Stimulated activated CD4-positive, alpha-beta T cell treated with anti-CD3 and anti-CD28 coated beads, Interleukin-1b, Interleukin-23, amount 100 ng/mL, for 1 hour (primary cell): ENCODE measurements at regions not wholly inside any gene's neighbourhood (a gene's known extent, or its start where the extent isn't known, plus 50 kb on each side); places are given as distances from the start of the nearest gene placed in this dataset.
A peak's percentile ranks its signal among the peaks of the same experiment; 100 is the strongest.

Experiments
- DNase-seq, 2 donors: peaks; one replicate each; pipeline ENCODE4 v3.0.0-alpha.2; 2020; ENCODE audit warnings: low read depth in 2 of 2

DNA sequence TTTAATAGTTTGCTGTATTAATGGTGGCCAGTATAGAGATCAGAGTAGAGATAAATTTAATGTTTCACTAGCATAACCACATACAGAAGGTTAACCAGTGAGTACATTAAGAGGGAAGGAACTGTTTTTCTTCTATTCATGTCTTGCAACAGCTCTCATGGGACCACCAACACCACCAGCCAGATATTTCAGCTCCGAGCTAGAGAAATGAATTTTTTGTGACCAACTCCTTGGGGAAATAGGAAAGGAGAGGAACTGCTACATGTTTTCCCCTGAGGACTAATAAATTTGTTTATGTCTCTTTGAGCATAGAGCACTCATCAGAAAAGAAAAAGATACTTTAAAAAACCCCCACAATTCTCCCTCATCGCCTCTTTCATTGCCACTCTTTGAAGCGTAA lies 247.5 kb downstream of the MBNL1 start:
- DNase-seq: no peak

DNA sequence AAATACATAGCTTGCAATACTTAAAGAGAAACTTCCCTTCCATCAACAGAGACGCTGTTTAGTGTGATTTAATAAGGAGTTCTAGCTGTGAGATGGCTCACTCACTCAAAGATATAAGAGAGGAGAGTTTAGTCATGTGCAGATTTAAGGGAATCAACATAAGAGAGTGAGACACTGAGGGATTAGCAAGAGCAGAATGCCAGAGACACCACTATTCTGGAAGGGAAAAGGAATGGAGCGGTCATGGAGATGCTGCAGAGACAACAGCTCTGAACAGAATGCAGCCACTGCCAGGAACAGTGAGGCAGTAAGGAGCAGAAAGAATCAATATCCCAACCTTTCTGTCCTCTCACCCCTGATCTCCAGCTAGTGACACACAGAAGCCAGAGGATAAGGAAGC lies 248.8 kb downstream of the MBNL1 start:
- DNase-seq: no peak

DNA sequence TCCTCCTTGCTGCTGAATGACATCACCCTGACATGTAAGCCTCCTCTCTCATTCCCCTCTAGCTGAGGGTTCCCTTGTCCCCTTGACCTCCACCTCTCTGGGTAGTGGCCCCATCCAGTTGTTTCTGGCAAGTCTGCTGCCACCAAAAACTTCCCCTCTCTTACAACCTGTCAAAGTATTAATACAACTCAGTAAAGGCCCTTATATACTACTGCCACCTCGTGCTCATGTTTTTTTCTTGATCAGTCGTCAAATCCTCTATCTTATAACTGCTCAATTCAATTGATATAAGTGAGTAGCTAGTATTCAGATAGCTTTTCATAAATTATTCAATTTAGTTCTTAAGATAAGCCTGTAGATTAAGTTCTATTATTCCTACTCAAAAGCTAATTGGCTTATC lies 249.6 kb downstream of the MBNL1 start:
- no peak for DNase-seq

GRCh38 chr3:152519376-152519775 lies 250.6 kb downstream of the MBNL1 start:
- DNase-seq: no peak

DNA sequence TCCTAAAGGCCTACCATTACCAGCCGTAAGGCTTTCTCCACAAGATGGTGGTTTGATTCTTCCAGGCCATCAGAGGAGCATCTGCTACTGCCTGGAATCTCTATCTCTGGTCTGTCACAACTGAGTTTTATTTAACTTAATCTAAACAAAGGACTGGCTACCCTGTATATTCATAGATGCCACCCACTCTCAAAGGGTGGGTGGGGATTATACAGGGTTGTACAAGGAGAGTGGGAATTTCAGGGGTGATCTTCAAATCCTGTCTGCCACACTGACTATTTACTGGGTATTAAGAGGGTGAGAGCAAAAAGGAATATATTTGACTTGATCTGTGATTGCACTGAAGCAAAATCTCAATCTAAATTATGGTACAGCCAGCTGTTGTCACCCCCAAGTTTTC lies 253.3 kb downstream of the MBNL1 start:
- DNase-seq: no peak

DNA sequence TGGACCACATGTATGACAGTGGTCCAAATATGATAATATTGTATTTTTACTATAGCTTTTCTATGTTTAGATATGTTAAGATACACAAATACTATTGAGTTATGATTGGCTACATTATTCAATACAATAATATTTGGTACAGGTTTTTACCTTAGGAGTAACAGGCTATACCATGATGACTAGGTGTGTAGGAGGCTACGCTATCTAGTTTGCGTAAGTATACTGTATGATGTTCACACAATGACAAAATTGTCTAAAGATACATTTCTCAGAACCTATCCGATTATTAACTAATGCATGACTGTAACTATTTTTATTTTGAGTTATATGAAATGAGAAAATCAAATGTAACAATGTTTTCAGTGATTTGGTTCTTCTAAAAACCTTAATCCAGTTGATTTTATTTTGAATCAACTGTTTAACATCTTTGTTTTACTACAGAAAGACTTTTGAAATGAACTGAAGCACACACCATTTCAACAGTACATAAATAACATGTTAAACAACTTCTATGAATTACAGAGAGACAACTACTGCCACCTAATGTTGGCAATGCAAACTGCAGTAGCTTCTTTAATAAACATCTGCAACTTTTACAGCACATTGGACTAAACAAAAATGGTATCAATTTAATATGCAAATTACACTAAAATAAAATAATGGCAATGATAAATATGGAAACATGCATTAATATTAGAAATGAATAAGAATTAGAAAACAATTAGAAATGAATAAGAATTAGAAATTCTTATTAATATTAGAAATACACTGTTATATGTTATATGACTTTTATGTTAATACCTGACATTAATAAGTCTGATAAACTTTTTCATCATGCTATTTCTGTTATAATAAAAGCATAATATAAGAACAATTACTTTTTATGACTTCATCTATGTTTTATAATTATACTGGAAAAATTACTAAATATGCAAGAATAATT lies 255.7 kb downstream of the MBNL1 start:
- DNase-seq: peak in 1 of 2 donors; percentile 16

DNA sequence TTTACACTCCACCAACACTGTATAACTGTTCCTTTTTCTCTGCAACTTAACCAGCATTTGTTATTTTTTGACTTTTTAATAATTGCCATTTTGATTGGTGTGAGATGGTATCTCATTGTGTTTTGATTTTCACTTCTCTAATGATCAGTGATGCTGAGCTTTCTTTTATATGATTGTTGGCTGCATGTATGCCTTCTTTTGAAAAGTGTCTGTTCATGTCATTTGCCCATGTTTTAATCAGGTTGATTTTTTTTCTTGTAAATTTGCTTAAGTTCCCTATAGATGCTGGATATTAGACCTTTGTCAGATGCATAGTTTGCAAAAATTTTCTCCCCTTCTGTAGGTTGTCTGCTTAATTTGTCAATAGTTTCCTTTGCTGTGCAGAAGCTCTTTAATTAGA lies 263.0 kb downstream of the MBNL1 start:
- no peak for DNase-seq

DNA sequence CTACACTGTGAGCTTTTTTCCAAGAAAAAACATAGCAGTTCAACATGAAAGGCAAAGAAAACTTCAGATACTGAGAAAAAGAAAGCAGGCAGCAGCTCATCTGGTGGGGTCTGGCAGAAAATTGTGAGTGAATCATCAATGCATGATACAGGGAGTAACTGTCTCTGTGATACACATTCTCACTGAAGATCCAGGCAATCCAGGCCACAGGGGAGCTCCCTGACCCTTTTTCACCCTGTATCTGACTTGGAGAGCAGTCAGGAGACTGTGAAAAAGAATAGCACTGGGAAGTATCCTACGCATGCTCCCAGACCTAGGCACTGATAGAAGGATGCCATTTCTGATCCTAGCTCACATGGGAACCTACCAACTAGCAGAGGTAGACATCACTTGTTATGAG lies 269.8 kb downstream of the MBNL1 start:
- no peak for DNase-seq

GRCh38 chr3:152539191-152539764 lies 270.5 kb downstream of the MBNL1 start:
- no peak for DNase-seq

DNA sequence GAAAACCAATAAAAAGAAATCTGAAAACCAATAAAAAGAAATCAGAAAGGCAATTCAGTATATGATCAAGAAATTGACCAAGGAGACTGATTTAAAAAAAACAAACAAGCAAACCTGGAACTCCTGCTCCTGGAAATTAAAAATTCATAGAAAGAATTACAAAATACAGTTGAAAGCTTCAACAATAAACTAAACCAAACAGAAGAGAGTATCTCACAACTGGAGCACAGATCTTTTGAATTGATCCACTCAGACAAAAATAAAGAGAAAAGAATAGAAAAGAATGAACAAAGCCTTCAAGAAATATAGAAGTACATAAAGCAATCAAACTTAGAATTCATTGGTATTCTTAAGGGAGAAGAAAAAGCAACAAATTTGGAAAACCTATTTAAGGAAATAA lies 271.4 kb downstream of the MBNL1 start:
- no peak for DNase-seq

GRCh38 chr3:152547153-152547552 lies 278.4 kb downstream of the MBNL1 start:
- no peak for DNase-seq

DNA sequence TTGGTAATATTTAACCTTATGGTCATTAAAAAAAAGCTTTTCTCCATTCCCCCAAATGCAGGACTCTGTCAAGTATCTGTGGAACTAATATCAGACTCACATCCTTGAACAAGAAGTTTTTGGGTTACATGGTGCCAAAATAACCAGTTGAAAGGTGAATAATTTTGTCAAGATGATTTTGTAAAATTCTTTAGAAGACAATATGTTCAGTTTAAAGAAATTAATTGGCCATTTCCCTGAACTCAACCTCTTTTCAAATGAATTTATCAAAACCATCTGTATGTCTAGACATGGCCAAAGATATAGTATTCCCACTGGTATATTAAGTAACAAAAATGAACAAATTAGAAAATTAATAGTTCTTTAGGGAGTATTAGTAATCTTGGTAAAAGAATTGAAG lies 280.5 kb downstream of the MBNL1 start:
- DNase-seq: no peak

DNA sequence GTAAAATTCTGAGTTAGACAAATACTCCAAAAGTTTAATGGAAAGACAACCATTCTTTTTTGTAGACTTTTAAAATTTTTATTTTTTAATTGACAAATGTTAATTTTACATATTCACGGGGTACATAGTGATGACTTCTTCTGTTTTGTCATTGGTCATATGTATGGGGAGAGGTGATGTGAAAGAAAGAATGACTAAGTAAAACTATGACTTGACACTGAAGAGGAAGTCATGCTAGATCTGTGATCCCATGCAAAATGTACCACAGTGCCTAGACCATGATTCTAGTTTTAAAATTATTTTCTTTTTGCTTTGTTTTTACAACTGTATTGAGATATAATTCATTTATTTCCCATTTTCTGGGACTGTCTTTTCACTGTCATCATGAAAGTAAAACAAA lies 281.6 kb downstream of the MBNL1 start:
- DNase-seq: no peak

DNA sequence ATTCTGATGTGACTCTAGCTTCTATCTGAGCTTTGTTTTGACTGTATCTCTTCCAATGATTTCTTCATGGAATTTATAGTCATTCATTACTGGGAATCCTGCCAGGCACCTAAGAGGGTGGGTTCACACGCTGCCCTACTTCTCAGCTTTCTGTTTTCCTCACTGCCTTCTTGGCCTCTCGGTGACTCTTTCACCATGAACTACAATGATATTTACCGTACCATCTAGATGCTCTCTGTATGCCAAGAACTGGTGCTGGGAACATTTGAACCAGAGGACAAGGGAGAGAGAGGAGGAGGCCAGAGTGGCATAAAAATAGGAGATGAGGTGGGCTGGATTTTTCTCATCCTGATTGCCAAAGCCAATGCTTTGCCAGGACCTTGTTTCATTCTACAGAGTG lies 280.0 kb upstream of the P2RY1 start:
- no peak for DNase-seq

GRCh38 chr3:152555666-152556291 lies 279.2 kb upstream of the P2RY1 start:
- no peak for DNase-seq

DNA sequence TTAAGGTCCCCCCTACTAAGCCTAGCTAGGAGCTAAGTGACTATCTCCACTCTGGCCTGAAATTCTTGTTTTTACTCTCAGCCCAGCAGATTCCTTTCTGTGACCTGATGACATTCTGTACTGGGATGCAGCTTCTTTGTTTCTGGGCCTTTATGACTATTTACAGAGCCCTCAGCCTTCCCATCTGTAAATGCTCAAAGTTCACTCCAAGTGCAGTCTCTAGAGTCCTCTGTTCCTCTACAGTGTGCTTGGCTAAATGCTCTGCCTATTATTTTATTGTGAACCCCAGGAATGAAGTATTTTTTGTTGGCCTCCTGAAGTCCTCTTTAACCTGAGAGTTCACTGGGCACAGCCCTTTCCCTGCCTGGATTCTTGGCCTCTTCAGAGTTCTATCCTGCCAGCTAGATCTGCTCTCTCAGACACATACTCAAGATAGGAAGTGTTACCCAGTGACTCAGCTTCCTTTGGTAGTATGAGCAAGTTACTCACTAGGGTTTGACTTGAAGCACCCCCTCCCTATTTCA lies 278.1 kb upstream of the P2RY1 start:
- DNase-seq: no peak

DNA sequence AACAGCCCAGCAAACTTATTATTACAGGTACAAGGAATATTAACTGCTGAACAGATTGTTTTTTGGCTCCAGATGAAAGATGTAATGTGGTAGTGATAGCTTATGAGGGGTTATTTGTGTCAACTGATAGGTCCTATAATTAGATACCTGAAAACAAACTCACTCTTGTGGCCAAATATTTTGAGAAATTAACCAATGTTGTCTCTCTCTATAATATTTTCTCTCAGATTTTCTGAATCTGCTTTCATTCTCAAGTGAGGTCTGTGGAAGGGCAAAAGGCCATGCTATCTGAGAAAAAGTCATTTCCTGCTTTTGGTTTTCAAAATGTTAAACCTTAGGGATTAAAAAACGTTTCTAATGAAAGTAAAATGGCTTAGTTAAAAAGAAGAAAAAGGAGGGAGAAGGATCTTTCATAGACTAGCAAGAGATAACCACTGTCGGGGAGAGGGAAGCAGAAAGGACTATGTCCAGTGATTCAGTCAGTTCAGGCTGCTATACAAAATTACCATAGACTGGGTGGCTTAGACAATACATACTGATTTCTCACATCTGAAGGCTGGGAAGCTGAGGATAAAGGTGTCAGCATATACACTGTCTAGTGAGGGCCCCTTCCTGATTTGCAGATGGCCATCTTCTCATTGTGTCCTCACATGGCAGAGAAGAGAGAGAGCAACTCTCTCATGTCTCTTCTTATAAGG lies 277.5 kb upstream of the P2RY1 start:
- no peak for DNase-seq

GRCh38 chr3:152558386-152558785 lies 276.5 kb upstream of the P2RY1 start:
- DNase-seq: no peak

DNA sequence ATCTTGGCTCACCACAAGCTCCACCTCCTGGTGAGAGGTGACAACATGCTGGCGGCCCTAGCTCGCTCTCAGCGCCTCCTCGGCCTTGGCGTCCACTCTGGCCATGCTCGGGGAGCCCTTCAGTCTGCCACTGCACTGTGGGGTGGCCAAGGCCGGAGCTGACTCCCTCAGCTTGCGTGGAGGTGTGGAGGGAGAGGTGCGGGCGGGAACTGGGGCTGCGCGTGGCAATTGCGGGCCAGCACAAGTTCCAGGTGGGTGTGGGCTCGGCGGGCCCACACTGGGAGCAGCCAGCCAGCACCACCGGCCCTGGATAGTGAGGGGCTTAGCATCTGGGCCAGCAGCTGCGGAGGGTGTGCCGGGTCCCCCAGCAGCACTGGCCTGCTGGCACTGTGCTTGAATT lies 275.7 kb upstream of the P2RY1 start:
- DNase-seq: no peak

- no peak for DNase-seq
Observed at GRCh38 chr3:152564459-152564858, 270.5 kb upstream of the P2RY1 start.

GRCh38 chr3:152574461-152575079 lies 260.4 kb upstream of the P2RY1 start:
- DNase-seq: no peak

- DNase-seq: no peak
Observed at GRCh38 chr3:152578769-152579168, 256.2 kb upstream of the P2RY1 start.
